ENCODE measurements at regions not wholly inside any gene's neighbourhood (a gene's known extent, or its start where the extent isn't known, plus 50 kb on each side); places are given as distances from the start of the nearest gene placed in this dataset.

DNA sequence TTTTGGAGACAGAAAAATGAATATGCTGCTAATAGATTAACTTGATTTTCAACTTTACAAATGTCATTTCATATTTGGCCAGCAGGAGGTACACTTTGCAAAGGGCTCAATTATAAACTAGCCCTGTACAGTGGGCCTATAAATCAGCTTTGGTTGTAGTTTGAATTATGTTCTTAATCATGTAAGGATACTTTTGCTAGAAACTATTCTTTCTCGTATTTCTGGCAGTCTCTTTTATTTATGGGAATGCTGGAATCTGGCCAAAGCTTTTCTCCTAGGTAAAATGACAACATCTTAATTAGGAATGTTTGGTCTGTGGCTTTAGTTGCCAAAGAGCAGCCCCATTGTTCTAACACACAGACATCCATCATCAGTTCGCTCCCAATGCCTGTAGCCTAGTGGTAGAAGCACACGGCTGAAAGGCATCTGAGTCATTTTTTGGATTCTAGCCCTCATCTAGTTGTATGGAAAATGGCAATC, 1322.3 kb upstream of the SEL1L start:
- DNase-seq (ENCODE audit: low read depth): peak; percentile 40
- H3K4me3 ChIP-seq (ENCODE audit: low read depth, low read length): no peak overlapping the region
- TF ChIP-seq, protein P1, sequence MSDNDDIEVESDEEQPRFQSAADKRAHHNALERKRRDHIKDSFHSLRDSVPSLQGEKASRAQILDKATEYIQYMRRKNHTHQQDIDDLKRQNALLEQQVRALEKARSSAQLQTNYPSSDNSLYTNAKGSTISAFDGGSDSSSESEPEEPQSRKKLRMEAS (IDR thresholded peaks at IDR 0.05; ENCODE audit: low read depth, low read length): no peak
- TF ChIP-seq POLR2A (IDR thresholded peaks at IDR 0.05; ENCODE audit: extremely low read depth, insufficient read length): no peak
- TF ChIP-seq, protein P2, sequence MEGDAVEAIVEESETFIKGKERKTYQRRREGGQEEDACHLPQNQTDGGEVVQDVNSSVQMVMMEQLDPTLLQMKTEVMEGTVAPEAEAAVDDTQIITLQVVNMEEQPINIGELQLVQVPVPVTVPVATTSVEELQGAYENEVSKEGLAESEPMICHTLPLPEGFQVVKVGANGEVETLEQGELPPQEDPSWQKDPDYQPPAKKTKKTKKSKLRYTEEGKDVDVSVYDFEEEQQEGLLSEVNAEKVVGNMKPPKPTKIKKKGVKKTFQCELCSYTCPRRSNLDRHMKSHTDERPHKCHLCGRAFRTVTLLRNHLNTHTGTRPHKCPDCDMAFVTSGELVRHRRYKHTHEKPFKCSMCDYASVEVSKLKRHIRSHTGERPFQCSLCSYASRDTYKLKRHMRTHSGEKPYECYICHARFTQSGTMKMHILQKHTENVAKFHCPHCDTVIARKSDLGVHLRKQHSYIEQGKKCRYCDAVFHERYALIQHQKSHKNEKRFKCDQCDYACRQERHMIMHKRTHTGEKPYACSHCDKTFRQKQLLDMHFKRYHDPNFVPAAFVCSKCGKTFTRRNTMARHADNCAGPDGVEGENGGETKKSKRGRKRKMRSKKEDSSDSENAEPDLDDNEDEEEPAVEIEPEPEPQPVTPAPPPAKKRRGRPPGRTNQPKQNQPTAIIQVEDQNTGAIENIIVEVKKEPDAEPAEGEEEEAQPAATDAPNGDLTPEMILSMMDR (IDR thresholded peaks at IDR 0.05; ENCODE audit: low read depth, low read length): peak; percentile 45

DNA sequence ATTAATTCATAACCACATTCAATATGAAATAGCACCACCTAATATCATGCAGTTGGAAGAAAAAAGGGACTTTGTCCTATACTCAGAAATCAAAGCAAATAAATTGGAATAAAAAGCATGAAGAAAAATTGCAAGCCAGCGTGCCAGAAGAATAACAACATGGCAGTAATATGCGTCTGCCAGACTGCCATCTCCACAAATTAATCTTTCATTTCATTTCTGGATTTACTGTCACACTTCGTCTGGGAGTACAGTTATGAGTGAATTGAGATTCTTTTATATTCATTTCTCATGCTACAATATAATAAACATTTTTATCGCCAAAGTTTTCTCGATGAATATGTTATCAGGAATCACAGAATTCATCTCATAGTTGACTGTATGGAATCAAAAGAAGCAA, 1327.7 kb upstream of the SEL1L start:
- H3K4me3 ChIP-seq (ENCODE audit: low read depth, low read length): no peak overlapping the region
- no peak for TF ChIP-seq POLR2A (IDR thresholded peaks at IDR 0.05; ENCODE audit: extremely low read depth, insufficient read length)
- TF ChIP-seq, protein P2 (IDR thresholded peaks at IDR 0.05; ENCODE audit: low read depth, low read length): no peak
- TF ChIP-seq, protein P1 (IDR thresholded peaks at IDR 0.05; ENCODE audit: low read depth, low read length): no peak
- TF ChIP-seq MYC (IDR thresholded peaks at IDR 0.05; ENCODE audit: low read depth, low read length): no peak

DNA sequence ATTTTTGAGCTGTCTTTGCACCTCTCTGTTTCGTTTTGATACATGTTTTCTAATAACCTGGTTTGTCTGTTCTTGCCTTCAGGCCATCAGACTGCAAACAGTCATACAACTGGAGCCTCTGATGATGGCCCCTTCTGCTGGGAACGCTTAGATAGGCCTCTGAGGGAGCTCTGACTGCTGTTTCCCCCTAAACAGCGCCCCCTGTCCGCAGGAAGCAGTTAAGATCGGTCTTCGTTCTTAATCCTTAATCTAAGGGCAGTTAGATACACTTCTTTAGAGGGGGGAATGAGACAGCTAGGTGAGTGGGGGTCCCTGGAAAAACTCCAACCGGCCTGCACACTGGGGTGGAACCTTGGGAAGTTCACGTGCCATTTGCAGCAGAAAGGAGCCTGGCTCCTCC, 1338.8 kb upstream of the SEL1L start:
- TF ChIP-seq, protein P1 (IDR thresholded peaks at IDR 0.05; ENCODE audit: low read depth, low read length): no peak
- TF ChIP-seq POLR2A (IDR thresholded peaks at IDR 0.05; ENCODE audit: extremely low read depth, insufficient read length) (no peak), MYC (IDR thresholded peaks at IDR 0.05; ENCODE audit: low read depth, low read length) (no peak)
- TF ChIP-seq, protein P2 (IDR thresholded peaks at IDR 0.05; ENCODE audit: low read depth, low read length): peak; percentile 44
- no peak overlapping the region for H3K4me3 ChIP-seq (ENCODE audit: low read depth, low read length)
- peak; percentile 37 for DNase-seq (ENCODE audit: low read depth)

More for the DNA sequence above, 1327.7 kb upstream of the SEL1L start:
- no peak for DNase-seq (ENCODE audit: low read depth)

DNA sequence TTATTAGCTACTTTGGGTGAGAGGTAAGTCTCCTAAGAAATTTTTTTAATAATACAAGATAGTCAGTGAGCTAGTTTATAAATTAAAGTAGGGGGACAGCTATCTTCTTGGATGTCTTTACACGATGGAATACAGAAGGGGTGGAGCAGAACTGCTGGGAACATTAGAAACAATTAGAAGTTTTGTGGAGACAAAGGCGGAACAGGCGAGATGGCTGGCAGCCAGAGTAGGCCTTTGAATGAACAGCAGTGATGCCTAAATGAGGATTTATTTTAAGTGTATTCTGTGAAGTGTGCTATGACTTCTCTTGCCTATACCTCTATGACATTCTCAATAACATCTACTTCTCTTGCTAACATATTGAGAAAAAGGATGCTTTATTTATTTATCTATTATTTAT, 1345.3 kb upstream of the SEL1L start:
- DNase-seq (ENCODE audit: low read depth): no peak

DNA sequence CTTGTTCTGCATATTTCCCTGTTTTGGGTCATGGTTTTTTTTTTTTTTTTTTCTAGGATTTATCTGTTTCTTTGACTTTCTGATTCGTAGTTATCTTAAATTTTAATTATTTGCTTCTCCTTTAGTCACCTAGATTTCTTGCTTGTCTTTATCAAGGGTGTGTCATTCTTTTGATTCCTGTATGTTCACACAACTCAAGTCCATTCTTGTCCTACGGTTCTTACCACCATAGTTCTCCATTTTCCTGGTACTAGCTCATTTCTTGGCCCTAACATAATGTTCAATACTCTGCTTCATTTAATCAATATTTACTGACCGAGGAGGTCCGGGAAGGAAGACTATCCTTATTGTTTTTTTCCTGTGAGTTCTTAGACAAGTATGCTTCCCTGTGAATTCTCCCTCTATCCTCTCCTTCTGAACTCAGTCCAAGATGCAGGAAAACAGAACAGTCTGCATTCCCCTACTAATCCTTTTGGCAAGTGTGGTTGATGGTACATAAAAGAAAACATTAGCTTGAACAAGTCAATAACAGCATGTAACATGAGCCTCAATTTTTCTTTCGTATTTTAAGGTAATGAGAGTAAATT, 1346.4 kb upstream of the SEL1L start:
- DNase-seq (ENCODE audit: low read depth): no peak
- H3K4me3 ChIP-seq (ENCODE audit: low read depth, low read length): no peak overlapping the region
- no peak for TF ChIP-seq POLR2A (IDR thresholded peaks at IDR 0.05; ENCODE audit: extremely low read depth, insufficient read length)
- TF ChIP-seq, protein P1 (IDR thresholded peaks at IDR 0.05; ENCODE audit: low read depth, low read length): no peak
- TF ChIP-seq MYC (IDR thresholded peaks at IDR 0.05; ENCODE audit: low read depth, low read length): no peak
- TF ChIP-seq, protein P2 (IDR thresholded peaks at IDR 0.05; ENCODE audit: low read depth, low read length): no peak

More for the DNA sequence above, 1345.3 kb upstream of the SEL1L start:
- TF ChIP-seq, protein P1 (IDR thresholded peaks at IDR 0.05; ENCODE audit: low read depth, low read length): no peak
- no peak overlapping the region for H3K4me3 ChIP-seq (ENCODE audit: low read depth, low read length)

DNA sequence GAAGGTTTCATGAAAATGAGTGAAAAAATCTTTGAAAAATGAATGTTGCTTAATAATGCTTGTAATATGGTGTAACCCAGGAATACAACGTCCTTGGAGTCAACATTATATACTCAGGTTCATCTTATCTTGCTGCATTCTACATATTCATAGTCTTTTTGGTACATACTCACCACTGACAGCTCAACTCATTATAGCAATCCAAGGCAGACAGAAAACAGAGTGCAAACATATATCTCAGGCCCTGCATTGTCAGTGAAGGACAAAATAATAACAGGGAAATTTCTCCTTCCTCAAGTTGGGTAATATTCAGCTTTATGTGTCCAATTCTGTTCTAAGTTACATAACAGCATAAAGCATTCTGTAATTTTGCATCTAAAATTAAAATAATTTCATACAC, 1353.0 kb upstream of the SEL1L start:
- DNase-seq (ENCODE audit: low read depth): no peak
- TF ChIP-seq, protein P1 (IDR thresholded peaks at IDR 0.05; ENCODE audit: low read depth, low read length): no peak
- TF ChIP-seq, protein P2 (IDR thresholded peaks at IDR 0.05; ENCODE audit: low read depth, low read length): no peak
- TF ChIP-seq MYC (IDR thresholded peaks at IDR 0.05; ENCODE audit: low read depth, low read length) (no peak), POLR2A (IDR thresholded peaks at IDR 0.05; ENCODE audit: extremely low read depth, insufficient read length) (no peak)
- no peak overlapping the region for H3K4me3 ChIP-seq (ENCODE audit: low read depth, low read length)

Measured in NB4 (cell line).